H9 (cell line): ENCODE measurements at regions not wholly inside any gene's neighbourhood (a gene's known extent, or its start where the extent isn't known, plus 50 kb on each side); places are given as distances from the start of the nearest gene placed in this dataset.

ENCODE experiments used
- DNase-seq: peaks from one replicate; pipeline ENCODE4 v3.0.0-alpha.2; 2017
- H2AFZ ChIP-seq: one replicate; pipeline ENCODE4 v1.6.1; 2013; ENCODE audit warnings: mild to moderate bottlenecking, low read length, control low read depth, moderate library complexity
- H2AK5ac ChIP-seq: 2 replicates; pipeline ENCODE4 v1.6.1; 2013; ENCODE audit warnings: low read length, control low read depth, mixed read lengths; ENCODE audit not compliant: insufficient read length
- H2BK120ac ChIP-seq: one replicate; pipeline ENCODE4 v1.6.1; 2013; ENCODE audit warnings: low read depth, mild to moderate bottlenecking, low read length, control low read depth, inconsistent platforms; ENCODE audit not compliant: poor library complexity, severe bottlenecking
- H2BK12ac ChIP-seq: 2 replicates; pipeline ENCODE4 v1.6.1; 2013; ENCODE audit warnings: low read length, control low read depth, mixed read lengths, low read depth; ENCODE audit not compliant: insufficient read length
- H2BK15ac ChIP-seq: 2 replicates; pipeline ENCODE4 v1.6.1; 2013; ENCODE audit warnings: low read depth, low read length, control low read depth
- H2BK20ac ChIP-seq: one replicate; pipeline ENCODE4 v1.6.1; 2013; ENCODE audit warnings: low read depth, mild to moderate bottlenecking, low read length, control low read depth, inconsistent platforms; ENCODE audit not compliant: poor library complexity, severe bottlenecking
- H2BK5ac ChIP-seq: 2 replicates; pipeline ENCODE4 v1.6.1; 2013; ENCODE audit warnings: low read length, control low read depth, mixed read lengths; ENCODE audit not compliant: insufficient read length
- H3K14ac ChIP-seq: 2 replicates; pipeline ENCODE4 v1.6.1; 2013; ENCODE audit warnings: low read length, control low read depth; ENCODE audit not compliant: insufficient read depth
- H3K18ac ChIP-seq: 2 replicates; pipeline ENCODE4 v1.6.1; 2013; ENCODE audit warnings: low read depth, mild to moderate bottlenecking, mixed read lengths, low read length, control low read depth; ENCODE audit not compliant: insufficient read length
- H3K23ac ChIP-seq: 2 replicates; pipeline ENCODE4 v1.6.1; 2013; ENCODE audit warnings: low read length, control low read depth, mixed read lengths, low read depth; ENCODE audit not compliant: insufficient read length
- H3K23me2 ChIP-seq: 2 replicates; pipeline ENCODE4 v1.6.1; 2013; ENCODE audit warnings: low read depth, mild to moderate bottlenecking, mixed read lengths, low read length, control low read depth; ENCODE audit not compliant: insufficient read length, poor library complexity, severe bottlenecking
- H3K27ac ChIP-seq: 2 replicates; pipeline ENCODE4 v1.5.1; 2013; ENCODE audit warnings: low read length, control low read depth, mixed read lengths, low read depth; ENCODE audit not compliant: insufficient read length
- H3K27me3 ChIP-seq: 2 replicates; pipeline ENCODE4 v1.6.1; 2013; ENCODE audit warnings: low read length, control low read depth, inconsistent platforms; ENCODE audit not compliant: insufficient read depth
- H3K4ac ChIP-seq: 2 replicates; pipeline ENCODE4 v1.6.1; 2013; ENCODE audit warnings: low read depth, mild to moderate bottlenecking, control low read depth, inconsistent platforms, low read length, moderate library complexity
- H3K4me1 ChIP-seq: 2 replicates; pipeline ENCODE4 v1.6.1; 2013; ENCODE audit warnings: low read length, control low read depth, inconsistent platforms; ENCODE audit not compliant: insufficient read depth
- H3K4me2 ChIP-seq: 2 replicates; pipeline ENCODE4 v1.6.1; 2013; ENCODE audit warnings: low read length, control low read depth, mixed read lengths; ENCODE audit not compliant: insufficient read length, insufficient read depth
- H3K56ac ChIP-seq: 2 replicates; pipeline ENCODE4 v1.6.1; 2013; ENCODE audit warnings: low read depth, mild to moderate bottlenecking, mixed read lengths, low read length, control low read depth; ENCODE audit not compliant: insufficient read length
- H3K79me1 ChIP-seq: 2 replicates; pipeline ENCODE4 v1.6.1; 2013; ENCODE audit warnings: low read depth, mild to moderate bottlenecking, moderate library complexity, low read length, control low read depth, inconsistent platforms; ENCODE audit not compliant: insufficient read depth, poor library complexity, severe bottlenecking
- H3K79me2 ChIP-seq: 2 replicates; pipeline ENCODE4 v1.6.1; 2013; ENCODE audit warnings: low read length, control low read depth, inconsistent platforms; ENCODE audit not compliant: insufficient read depth
- H3K9ac ChIP-seq: 2 replicates; pipeline ENCODE4 v1.6.1; 2013; ENCODE audit warnings: low read length, control low read depth, mixed read lengths; ENCODE audit not compliant: insufficient read length; ENCODE audit errors: extremely low read depth
- H3K9me3 ChIP-seq: one replicate; pipeline ENCODE4 v1.6.1; 2013; ENCODE audit warnings: low read depth, low read length, inconsistent platforms; ENCODE audit not compliant: control insufficient read depth
- H3T11ph ChIP-seq: one replicate; pipeline ENCODE4 v1.6.1; 2013; ENCODE audit warnings: mild to moderate bottlenecking, low read length, control low read depth, inconsistent platforms
- H4K20me1 ChIP-seq: one replicate; pipeline ENCODE4 v1.6.1; 2013; ENCODE audit not compliant: control insufficient read depth, insufficient read length, insufficient read depth
- H4K5ac ChIP-seq: 2 replicates; pipeline ENCODE4 v1.6.1; 2013; ENCODE audit warnings: low read depth, mild to moderate bottlenecking, mixed read lengths, low read length, control low read depth; ENCODE audit not compliant: insufficient read length
- H4K8ac ChIP-seq: replicated peaks from 2 replicates; pipeline ENCODE4 v1.6.1; 2013; ENCODE audit warnings: low read length, control low read depth, mixed read lengths, low read depth; ENCODE audit not compliant: insufficient read length
- H4K91ac ChIP-seq: 2 replicates; pipeline ENCODE4 v1.6.1; 2013; ENCODE audit warnings: low read depth, mild to moderate bottlenecking, moderate library complexity, mixed read lengths, low read length, control low read depth; ENCODE audit not compliant: insufficient read length
- H3K27ac Mint-ChIP-seq, 3 experiments: 2 replicates in 2 of 3; 3 replicates in 1 of 3; pipeline ENCODE4 v1.8.0; 2020 to 2021; ENCODE audit warnings: mixed read lengths in 3 of 3, mild to moderate bottlenecking in 1 of 3, moderate library complexity in 1 of 3
- H3K27me3 Mint-ChIP-seq: 2 replicates; pipeline ENCODE4 v1.8.0; 2021; ENCODE audit warnings: low read depth, mild to moderate bottlenecking, moderate library complexity, mixed read lengths
- H3K36me3 Mint-ChIP-seq, 3 experiments: 2 replicates in 2 of 3; 3 replicates in 1 of 3; pipeline ENCODE4 v1.8.0; 2020 to 2021; ENCODE audit warnings: low read depth in 3 of 3, mixed read lengths in 3 of 3; ENCODE audit not compliant: insufficient read depth in 1 of 3
- H3K4me1 Mint-ChIP-seq, 2 experiments: 2 replicates each; pipeline ENCODE4 v1.8.0; 2020; ENCODE audit warnings: mixed read lengths in 2 of 2
- H3K4me3 Mint-ChIP-seq, 2 experiments: 2 replicates in 1 of 2; 3 replicates in 1 of 2; pipeline ENCODE4 v1.8.0; 2020 to 2021; ENCODE audit warnings: mild to moderate bottlenecking in 2 of 2, mixed read lengths in 2 of 2, moderate library complexity in 1 of 2
- H3K9me3 Mint-ChIP-seq, 2 experiments: 2 replicates in 1 of 2; 3 replicates in 1 of 2; pipeline ENCODE4 v1.8.0; 2020; ENCODE audit warnings: mild to moderate bottlenecking in 2 of 2, mixed read lengths in 2 of 2, moderate library complexity in 1 of 2
- CTCF ChIP-seq: fragments of 200-600 bp; sonication (generic); conservative IDR thresholded peaks from 3 replicates; pipeline ENCODE4 v1.8.0; 2021; ENCODE audit warnings: antibody characterized with exemption, mild to moderate bottlenecking
- WGBS: extraction: QIAGEN DNeasy Blood & Tissue Kit; methylation state at CpG from one replicate; pipeline ENCODE4 v1.1.7; 2013; ENCODE audit warnings: missing lambda C conversion rate, low lambda C conversion rate, mixed read lengths; ENCODE audit not compliant: insufficient read length; ENCODE audit errors: extremely low coverage; 5-methylcytosine and 5-hydroxymethylcytosine counted together

GRCh38 chr4:43990551-43990950 is 458.1 kb downstream of the KCTD8 start:
- WGBS, result no CpG with 5 or more reads among the region's 7 CpGs
- H3K56ac ChIP-seq, result no peak overlapping the region
- H3K27me3 Mint-ChIP-seq, result no peaks in the 10 kb centered on the region

More at GRCh38 chr4:43990551-43990950, 458.1 kb downstream of the KCTD8 start:
- Histone ChIP-seq H2BK20ac (no peak overlapping the region), H3K9me3 (no peaks in the 10 kb centered on the region), H3K23ac (no peak overlapping the region), H3K4me2 (no peak overlapping the region), H2AFZ (no peak overlapping the region), H3K23me2 (no peaks in the 10 kb centered on the region), H3K79me1 (no peaks in the 10 kb centered on the region), H3K9ac (no peak overlapping the region), H3T11ph (no peak overlapping the region), H4K5ac (no peak overlapping the region), H3K79me2 (no peaks in the 10 kb centered on the region), H2BK12ac (no peak overlapping the region), H4K8ac (no peak overlapping the region), H3K27ac (no peak overlapping the region), H3K4ac (no peak overlapping the region), H4K91ac (no peak overlapping the region), H2AK5ac (no peak overlapping the region), H2BK5ac (no peak overlapping the region), H3K27me3 (no peaks in the 10 kb centered on the region), H3K14ac (no peak overlapping the region), H2BK15ac (no peak overlapping the region), H4K20me1 (no peaks in the 10 kb centered on the region), H3K18ac (no peak overlapping the region), H3K4me1 (no peaks in the 10 kb centered on the region), H2BK120ac (no peak overlapping the region)
- Mint-ChIP-seq H3K9me3 (peaks cover 0 to 2% of the 10 kb centered on the region in 2 experiments; a peak in 1 of 5 replicates), H3K4me3 (no peak overlapping the region), H3K4me1 (peaks cover 32 to 34% of the 10 kb centered on the region in 2 experiments), H3K27ac (no peak overlapping the region), H3K36me3 (peaks cover 0 to 12% (median 0%) of the 10 kb centered on the region in 3 experiments; a peak in 2 of 7 replicates)
- DNase-seq, result no peak
- TF ChIP-seq CTCF, result no peak
